ENCODE measurements at regions not wholly inside any gene's neighbourhood (a gene's known extent, or its start where the extent isn't known, plus 50 kb on each side); places are given as distances from the start of the nearest gene placed in this dataset.

GRCh38 chr13:77969299-77969698 lies 50.7 kb upstream of the EDNRB start:
- TF ChIP-seq EZH2 (IDR thresholded peaks at IDR 0.05; ENCODE audit: low read length, unreplicated experiment) (no peak), EZH2phosphoT487 (IDR thresholded peaks at IDR 0.05; ENCODE audit: borderline replicate concordance, low read length) (no peak)
- TF ChIP-seq, protein P1, sequence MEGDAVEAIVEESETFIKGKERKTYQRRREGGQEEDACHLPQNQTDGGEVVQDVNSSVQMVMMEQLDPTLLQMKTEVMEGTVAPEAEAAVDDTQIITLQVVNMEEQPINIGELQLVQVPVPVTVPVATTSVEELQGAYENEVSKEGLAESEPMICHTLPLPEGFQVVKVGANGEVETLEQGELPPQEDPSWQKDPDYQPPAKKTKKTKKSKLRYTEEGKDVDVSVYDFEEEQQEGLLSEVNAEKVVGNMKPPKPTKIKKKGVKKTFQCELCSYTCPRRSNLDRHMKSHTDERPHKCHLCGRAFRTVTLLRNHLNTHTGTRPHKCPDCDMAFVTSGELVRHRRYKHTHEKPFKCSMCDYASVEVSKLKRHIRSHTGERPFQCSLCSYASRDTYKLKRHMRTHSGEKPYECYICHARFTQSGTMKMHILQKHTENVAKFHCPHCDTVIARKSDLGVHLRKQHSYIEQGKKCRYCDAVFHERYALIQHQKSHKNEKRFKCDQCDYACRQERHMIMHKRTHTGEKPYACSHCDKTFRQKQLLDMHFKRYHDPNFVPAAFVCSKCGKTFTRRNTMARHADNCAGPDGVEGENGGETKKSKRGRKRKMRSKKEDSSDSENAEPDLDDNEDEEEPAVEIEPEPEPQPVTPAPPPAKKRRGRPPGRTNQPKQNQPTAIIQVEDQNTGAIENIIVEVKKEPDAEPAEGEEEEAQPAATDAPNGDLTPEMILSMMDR (conservative IDR thresholded peaks at IDR 0.05; ENCODE audit: low read depth, low read length) = no peak
